ENCODE measurements at regions not wholly inside any gene's neighbourhood (a gene's known extent, or its start where the extent isn't known, plus 50 kb on each side); places are given as distances from the start of the nearest gene placed in this dataset.
"Not testable (repeated sequence)": the region's sequence is repeated elsewhere in the genome, so short reads cannot be mapped to it uniquely, and the experiment has no call there.

- in situ Hi-C loops (cut with MboI); H3K9me1 ChIP-seq (ENCODE audit: control insufficient read depth, insufficient read depth, low read length); H3K79me2 ChIP-seq (ENCODE audit: control insufficient read depth, insufficient read depth, low read length); H3K9ac ChIP-seq (ENCODE audit: insufficient read depth in 1 of 2, low read depth in 2 of 2, low read length in 2 of 2); H3K4me3 ChIP-seq; H3K36me3 ChIP-seq (ENCODE audit: control insufficient read depth, insufficient read depth, low read length); H4K20me1 ChIP-seq (replicated peaks; ENCODE audit: control insufficient read depth, insufficient read depth, low read length); BruUV-seq (replicated peaks); intact Hi-C loops (cut with micrococcal nuclease); H3K4me1 ChIP-seq (replicated peaks in 1 of 2; ENCODE audit: control insufficient read depth in 2 of 2, insufficient read depth in 2 of 2, low read length in 2 of 2); POLR2A ChIA-PET; H3K27ac ChIP-seq (ENCODE audit: extremely low read depth, low read depth, low read length); H3K9me3 ChIP-seq (replicated peaks; ENCODE audit: control insufficient read depth, insufficient read depth, low read depth, low read length); CTCF ChIA-PET (ENCODE audit: low intra/inter-chr PET ratio); H3K27me3 ChIP-seq (ENCODE audit: control insufficient read depth in 2 of 2, insufficient read depth in 2 of 2, low read length in 2 of 2); H3K4me2 ChIP-seq (ENCODE audit: insufficient read depth, low read length); DNase-seq (ENCODE audit: extremely low read depth in 1 of 4, low spot score in 3 of 4); H2AFZ ChIP-seq (ENCODE audit: low read depth, low read length); TF ChIP-seq CEBPG (CRISPR knock-in tag; IDR thresholded peaks at IDR 0.05): not testable (repeated sequence)
- ATAC-seq, result peak; percentile 55; the same call in 1 of the 3 replicates
- TF ChIP-seq CEBPG (tag; conservative IDR thresholded peaks at IDR 0.05 in 1 of 2, IDR thresholded peaks at IDR 0.05 in 1 of 2), result peak in 1 of 2 experiments; percentile 43; a peak in 1 of 4 replicates
- 6% methylated on average over 2 of the region's 6 CpGs for WGBS (ENCODE audit: insufficient coverage, low coverage, missing lambda C conversion rate)
- FAIRE-seq, result peak; percentile 19
Observed at GRCh38 chr17:20665103-20665955, 85.8 kb downstream of the CDRT15L2 start.

GRCh38 chr17:20666689-20667088 is 87.2 kb downstream of the CDRT15L2 start:
- H3K9me1 ChIP-seq (ENCODE audit: control insufficient read depth, insufficient read depth, low read length); H2AFZ ChIP-seq (ENCODE audit: low read depth, low read length); in situ Hi-C loops (cut with MboI); CTCF ChIA-PET (ENCODE audit: low intra/inter-chr PET ratio); BruUV-seq (replicated peaks); intact Hi-C loops (cut with micrococcal nuclease); H3K4me1 ChIP-seq (replicated peaks in 1 of 2; ENCODE audit: control insufficient read depth in 2 of 2, insufficient read depth in 2 of 2, low read length in 2 of 2); H3K79me2 ChIP-seq (ENCODE audit: control insufficient read depth, insufficient read depth, low read length); H3K27ac ChIP-seq (ENCODE audit: extremely low read depth, low read depth, low read length); ATAC-seq; H4K20me1 ChIP-seq (replicated peaks; ENCODE audit: control insufficient read depth, insufficient read depth, low read length); POLR2A ChIA-PET; H3K36me3 ChIP-seq (ENCODE audit: control insufficient read depth, insufficient read depth, low read length); H3K4me2 ChIP-seq (ENCODE audit: insufficient read depth, low read length); H3K4me3 ChIP-seq; H3K9me3 ChIP-seq (replicated peaks; ENCODE audit: control insufficient read depth, insufficient read depth, low read depth, low read length); H3K9ac ChIP-seq (ENCODE audit: insufficient read depth in 1 of 2, low read depth in 2 of 2, low read length in 2 of 2); DNase-seq (ENCODE audit: extremely low read depth in 1 of 4, low spot score in 3 of 4); H3K27me3 ChIP-seq (ENCODE audit: control insufficient read depth in 2 of 2, insufficient read depth in 2 of 2, low read length in 2 of 2); FAIRE-seq: not testable (repeated sequence)
- 13% methylated on average over 5 of the region's 6 CpGs for WGBS (ENCODE audit: insufficient coverage, low coverage, missing lambda C conversion rate)

GRCh38 chr17:20667712-20668111 is 88.2 kb downstream of the CDRT15L2 start:
- H4K20me1 ChIP-seq (replicated peaks; ENCODE audit: control insufficient read depth, insufficient read depth, low read length); H3K27ac ChIP-seq (ENCODE audit: extremely low read depth, low read depth, low read length); H3K9ac ChIP-seq (ENCODE audit: insufficient read depth in 1 of 2, low read depth in 2 of 2, low read length in 2 of 2); H3K4me3 ChIP-seq; H3K9me3 ChIP-seq (replicated peaks; ENCODE audit: control insufficient read depth, insufficient read depth, low read depth, low read length); H3K4me1 ChIP-seq (replicated peaks in 1 of 2; ENCODE audit: control insufficient read depth in 2 of 2, insufficient read depth in 2 of 2, low read length in 2 of 2); ATAC-seq; H3K4me2 ChIP-seq (ENCODE audit: insufficient read depth, low read length); DNase-seq (ENCODE audit: extremely low read depth in 1 of 4, low spot score in 3 of 4); BruUV-seq (replicated peaks); H3K79me2 ChIP-seq (ENCODE audit: control insufficient read depth, insufficient read depth, low read length); H3K9me1 ChIP-seq (ENCODE audit: control insufficient read depth, insufficient read depth, low read length); CTCF ChIA-PET (ENCODE audit: low intra/inter-chr PET ratio); FAIRE-seq; in situ Hi-C loops (cut with MboI); H3K27me3 ChIP-seq (ENCODE audit: control insufficient read depth in 2 of 2, insufficient read depth in 2 of 2, low read length in 2 of 2); POLR2A ChIA-PET; H2AFZ ChIP-seq (ENCODE audit: low read depth, low read length); H3K36me3 ChIP-seq (ENCODE audit: control insufficient read depth, insufficient read depth, low read length); intact Hi-C loops (cut with micrococcal nuclease): not testable (repeated sequence)
- 0% methylated on average over 2 of the region's 2 CpGs for WGBS (ENCODE audit: insufficient coverage, low coverage, missing lambda C conversion rate)
